B cell (primary cell): ENCODE measurements at regions not wholly inside any gene's neighbourhood (a gene's known extent, or its start where the extent isn't known, plus 50 kb on each side); places are given as distances from the start of the nearest gene placed in this dataset.

Experiments used
- ATAC-seq: fragments of 200-7000 bp; cut with Tn5 transposase; one replicate; pipeline ENCODE4 v1.10.0; 2021; ENCODE audit warnings: low read depth, mild to moderate bottlenecking, moderate number of reproducible peaks, moderate library complexity
- CTCF ChIA-PET: fragments of 350-600 bp; sonication (Branson Sonifier 250); formaldehyde crosslinking; loops from one replicate; lab custom pipeline; 2021; ENCODE audit warnings: antibody characterized with exemption, inconsistent platforms; lab: Charles Lee
- POLR2A ChIA-PET: fragments of 350-600 bp; sonication (Branson Sonifier 250); formaldehyde crosslinking; loops from one replicate; lab custom pipeline; 2021; ENCODE audit warnings: antibody characterized with exemption; lab: Charles Lee
- DNase-seq: peaks from one replicate; pipeline ENCODE4 v3.0.0; 2013
- H2AFZ ChIP-seq: 2 replicates; pipeline ENCODE4 v1.6.1; 2012; ENCODE audit warnings: mild to moderate bottlenecking, low read depth, low read length; ENCODE audit not compliant: insufficient read depth, poor library complexity, severe bottlenecking
- H3K27ac ChIP-seq, 2 donors: 1 replicate in 1 of 2; 2 replicates in 1 of 2; pipeline ENCODE4 v1.5.1; 2012 to 2013; ENCODE audit warnings: low read length in 2 of 2, mild to moderate bottlenecking in 2 of 2, moderate library complexity in 1 of 2
- H3K27me3 ChIP-seq, 4 experiments: fragments of 200-600 bp in 1 of 4; sonication (generic) in 1 of 4; replicated peaks in 1 of 4; 1 replicate in 2 of 4; 2 replicates in 2 of 4; pipeline versions ENCODE4 v1.6.1 to v1.7.0; 2013 to 2016; ENCODE audit warnings: low read length in 3 of 4, mild to moderate bottlenecking in 2 of 4, mixed read lengths in 1 of 4, moderate library complexity in 1 of 4; ENCODE audit not compliant: insufficient read depth in 4 of 4, control insufficient read depth in 3 of 4; ENCODE audit errors: control extremely low read depth in 1 of 4
- H3K36me3 ChIP-seq, 2 experiments: replicated peaks in 1 of 2; 1 replicate in 1 of 2; 2 replicates in 1 of 2; pipeline versions ENCODE4 v1.6.1 to v1.7.1; 2013; ENCODE audit warnings: low read length in 1 of 2; ENCODE audit not compliant: insufficient read depth in 2 of 2, control insufficient read depth in 1 of 2; ENCODE audit errors: control extremely low read depth in 1 of 2, extremely low read depth in 1 of 2
- H3K4me1 ChIP-seq, 2 donors: fragments of 200-600 bp in 1 of 2; sonication (generic) in 1 of 2; 1 replicate in 1 of 2; 2 replicates in 1 of 2; pipeline versions ENCODE4 v1.5.1 to v1.6.1; 2013 to 2017; ENCODE audit warnings: low read length in 2 of 2; ENCODE audit not compliant: control insufficient read depth in 2 of 2, insufficient read depth in 2 of 2
- H3K4me2 ChIP-seq: replicated peaks from 2 replicates; pipeline ENCODE3; 2012; ENCODE audit warnings: mild to moderate bottlenecking, low read depth, low read length; ENCODE audit not compliant: poor library complexity, severe bottlenecking
- H3K4me3 ChIP-seq, 5 experiments: fragments of 200-600 bp in 1 of 5; sonication (generic) in 1 of 5; 1 replicate in 3 of 5; 2 replicates in 2 of 5; pipeline versions ENCODE4 v1.5.1 to v1.7.0; 2011 to 2016; ENCODE audit warnings: low read length in 4 of 5, mild to moderate bottlenecking in 4 of 5, low read depth in 2 of 5, control low read depth in 1 of 5, moderate library complexity in 1 of 5; ENCODE audit not compliant: insufficient read depth in 1 of 5; ENCODE audit errors: control extremely low read depth in 1 of 5, extremely low read depth in 1 of 5
- H3K79me2 ChIP-seq: fragments of 200-600 bp; sonication (generic); one replicate; pipeline ENCODE4 v1.6.0; 2016; ENCODE audit warnings: low read length; ENCODE audit not compliant: control insufficient read depth, insufficient read depth
- H3K9ac ChIP-seq: fragments of 200-600 bp; sonication (generic); 2 replicates; pipeline ENCODE4 v1.6.1; 2017; ENCODE audit warnings: mild to moderate bottlenecking, low read length, moderate library complexity
- H3K9me3 ChIP-seq, 3 donors: one replicate each; pipeline versions ENCODE4 v1.6.1 to v1.7.1; 2013; ENCODE audit warnings: low read length in 2 of 3; ENCODE audit not compliant: control insufficient read depth in 2 of 3, insufficient read depth in 1 of 3; ENCODE audit errors: control extremely low read depth in 1 of 3
- H4K20me1 ChIP-seq: 2 replicates; pipeline ENCODE4 v1.6.0; 2012; ENCODE audit warnings: mild to moderate bottlenecking, low read length; ENCODE audit not compliant: insufficient read depth, control insufficient read depth, poor library complexity, severe bottlenecking
- H3K27ac Mint-ChIP-seq: one replicate; pipeline ENCODE4 v1.8.0; 2021; ENCODE audit warnings: mixed read lengths
- H3K27me3 Mint-ChIP-seq: one replicate; pipeline ENCODE4 v1.8.0; 2021; ENCODE audit warnings: mixed read lengths
- H3K4me1 Mint-ChIP-seq: one replicate; pipeline ENCODE4 v1.8.0; 2021; ENCODE audit warnings: mixed read lengths
- H3K4me3 Mint-ChIP-seq: one replicate; pipeline ENCODE4 v1.8.0; 2021; ENCODE audit warnings: mixed read lengths
- H3K9me3 Mint-ChIP-seq: one replicate; pipeline ENCODE4 v1.8.0; 2022; ENCODE audit warnings: mixed read lengths; ENCODE audit not compliant: insufficient read depth
- EZH2 ChIP-seq: IDR thresholded peaks from 2 replicates; pipeline ENCODE4 v1.6.1; 2012; ENCODE audit warnings: borderline replicate concordance, low read depth, mild to moderate bottlenecking, moderate library complexity, low read length; ENCODE audit not compliant: insufficient read depth, poor library complexity, severe bottlenecking
- WGBS: methylation state at CpG from one replicate; pipeline ENCODE4 v1.1.5; 2013; ENCODE audit warnings: missing lambda C conversion rate; ENCODE audit not compliant: insufficient coverage; 5-methylcytosine and 5-hydroxymethylcytosine counted together
- intact Hi-C: fragments of 100-400 bp; cut with micrococcal nuclease; formaldehyde crosslinking; loops from one replicate; pipeline ENCODE4 v1.10.0; 2022
- TF ChIP-seq, protein P1 (sequence below): fragments of 200-600 bp; IDR thresholded peaks from one replicate; pipeline ENCODE4 v1.8.0; 2022; ENCODE audit warnings: antibody characterized with exemption, mild to moderate bottlenecking

- Histone ChIP-seq H3K36me3 (no peaks in the 10 kb centered on the region), H2AFZ (no peak overlapping the region), H3K27ac (no peak overlapping the region), H3K9me3 (no peaks in the 10 kb centered on the region), H3K4me3 (no peak overlapping the region), H3K27me3 (no peaks in the 10 kb centered on the region), H3K79me2 (no peaks in the 10 kb centered on the region), H3K9ac (no peak overlapping the region), H3K4me1 (no peaks in the 10 kb centered on the region), H3K4me2 (no peak overlapping the region), H4K20me1 (no peaks in the 10 kb centered on the region)
- Mint-ChIP-seq H3K27ac (no peak overlapping the region), H3K9me3 (no peaks in the 10 kb centered on the region), H3K27me3 (peaks cover 11% of the 10 kb centered on the region), H3K4me1 (no peaks in the 10 kb centered on the region), H3K4me3 (no peak overlapping the region)
- ChIA-PET POLR2A (no interaction called here), CTCF (no interaction called here)
- intact Hi-C loops: no loop called here
- TF ChIP-seq, protein P1, sequence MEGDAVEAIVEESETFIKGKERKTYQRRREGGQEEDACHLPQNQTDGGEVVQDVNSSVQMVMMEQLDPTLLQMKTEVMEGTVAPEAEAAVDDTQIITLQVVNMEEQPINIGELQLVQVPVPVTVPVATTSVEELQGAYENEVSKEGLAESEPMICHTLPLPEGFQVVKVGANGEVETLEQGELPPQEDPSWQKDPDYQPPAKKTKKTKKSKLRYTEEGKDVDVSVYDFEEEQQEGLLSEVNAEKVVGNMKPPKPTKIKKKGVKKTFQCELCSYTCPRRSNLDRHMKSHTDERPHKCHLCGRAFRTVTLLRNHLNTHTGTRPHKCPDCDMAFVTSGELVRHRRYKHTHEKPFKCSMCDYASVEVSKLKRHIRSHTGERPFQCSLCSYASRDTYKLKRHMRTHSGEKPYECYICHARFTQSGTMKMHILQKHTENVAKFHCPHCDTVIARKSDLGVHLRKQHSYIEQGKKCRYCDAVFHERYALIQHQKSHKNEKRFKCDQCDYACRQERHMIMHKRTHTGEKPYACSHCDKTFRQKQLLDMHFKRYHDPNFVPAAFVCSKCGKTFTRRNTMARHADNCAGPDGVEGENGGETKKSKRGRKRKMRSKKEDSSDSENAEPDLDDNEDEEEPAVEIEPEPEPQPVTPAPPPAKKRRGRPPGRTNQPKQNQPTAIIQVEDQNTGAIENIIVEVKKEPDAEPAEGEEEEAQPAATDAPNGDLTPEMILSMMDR: no peak
- TF ChIP-seq EZH2: no peak
- no CpG with 5 or more reads among the region's 3 CpGs for WGBS
- no peak for ATAC-seq
- DNase-seq: no peak
These were observed 94.8 kb upstream of the HNRNPA3 start for GRCh38 chr2:177117755-177118154.

DNA sequence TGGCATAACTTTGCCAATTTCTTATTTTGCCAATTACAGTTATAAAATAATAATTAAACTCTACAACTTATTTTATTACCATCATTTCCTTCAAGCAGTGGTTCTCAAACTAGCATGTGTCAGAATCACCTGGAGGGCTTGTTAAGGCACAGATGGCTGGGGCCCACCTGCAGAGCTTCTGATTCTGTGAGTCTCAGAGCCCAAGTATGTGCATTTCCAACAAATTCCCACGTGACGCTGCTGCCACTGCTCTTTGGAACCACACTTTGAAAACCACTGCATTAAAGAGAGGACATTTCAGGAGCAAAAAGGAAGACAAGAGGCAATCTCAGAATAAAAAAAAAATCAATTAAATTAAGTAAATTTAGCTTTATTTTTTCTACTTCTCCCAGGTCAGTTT is 94.0 kb upstream of the HNRNPA3 start:
- no peak overlapping the region for H3K27ac Mint-ChIP-seq
- Histone ChIP-seq H4K20me1 (no peaks in the 10 kb centered on the region), H3K9ac (no peak overlapping the region), H2AFZ (no peak overlapping the region), H3K4me1 (no peaks in the 10 kb centered on the region), H3K27me3 (no peaks in the 10 kb centered on the region), H3K79me2 (no peaks in the 10 kb centered on the region), H3K4me3 (no peak overlapping the region), H3K4me2 (no peak overlapping the region), H3K36me3 (no peaks in the 10 kb centered on the region), H3K27ac (no peak overlapping the region), H3K9me3 (no peaks in the 10 kb centered on the region)
- H3K4me3 Mint-ChIP-seq: no peak overlapping the region
- H3K4me1 Mint-ChIP-seq: no peaks in the 10 kb centered on the region
- CTCF ChIA-PET: no interaction called here
- H3K27me3 Mint-ChIP-seq: peaks cover 11% of the 10 kb centered on the region
- intact Hi-C loops: no loop called here
- POLR2A ChIA-PET: no interaction called here
- DNase-seq (no peak), ATAC-seq (no peak)
- WGBS: 100% methylated on average over 1 of the region's 2 CpGs
- TF ChIP-seq EZH2: no peak
- TF ChIP-seq, protein P1: no peak
- no peaks in the 10 kb centered on the region for H3K9me3 Mint-ChIP-seq
